Smooth muscle cell (in vitro differentiated cells): ENCODE measurements at regions not wholly inside any gene's neighbourhood (a gene's known extent, or its start where the extent isn't known, plus 50 kb on each side); places are given as distances from the start of the nearest gene placed in this dataset.

Experiments
- DNase-seq: peaks from one replicate; lab custom pipeline; 2025; ENCODE audit not compliant: unreplicated experiment; lab: John Stamatoyannopoulos, UW
- H2AFZ ChIP-seq: fragments of 200-600 bp; sonication (generic); 2 replicates; pipeline ENCODE4 v1.6.0; 2016; ENCODE audit warnings: antibody characterized with exemption, low read depth, mild to moderate bottlenecking
- H3F3A ChIP-seq: fragments of 200-600 bp; sonication (generic); 2 replicates; pipeline ENCODE4 v1.6.0; 2017; ENCODE audit warnings: antibody characterized with exemption, low read depth
- H3K27ac ChIP-seq: fragments of 200-600 bp; sonication (generic); 2 replicates; pipeline ENCODE4 v1.5.1; 2016; ENCODE audit warnings: low read depth, mild to moderate bottlenecking
- H3K27me3 ChIP-seq: fragments of 200-600 bp; sonication (generic); 2 replicates; pipeline ENCODE4 v1.6.1; 2016; ENCODE audit warnings: low read depth, mild to moderate bottlenecking
- H3K36me3 ChIP-seq: fragments of 200-600 bp; sonication (generic); 2 replicates; pipeline ENCODE4 v1.5.1; 2016; ENCODE audit warnings: low read depth
- H3K4me1 ChIP-seq: fragments of 200-600 bp; sonication (generic); 2 replicates; pipeline ENCODE4 v1.5.1; 2016; ENCODE audit warnings: low read depth
- H3K4me2 ChIP-seq: fragments of 200-600 bp; sonication (generic); 2 replicates; pipeline ENCODE4 v1.6.0; 2016; ENCODE audit warnings: mild to moderate bottlenecking
- H3K4me3 ChIP-seq: fragments of 200-600 bp; sonication (generic); 2 replicates; pipeline ENCODE4 v1.5.1; 2016; ENCODE audit warnings: mild to moderate bottlenecking
- H3K79me2 ChIP-seq: fragments of 200-600 bp; sonication (generic); 2 replicates; pipeline ENCODE4 v1.6.0; 2016; ENCODE audit warnings: low read depth, mild to moderate bottlenecking
- H3K9ac ChIP-seq: fragments of 200-600 bp; sonication (generic); 2 replicates; pipeline ENCODE4 v1.6.0; 2016; ENCODE audit warnings: low read depth
- H3K9me3 ChIP-seq: fragments of 200-600 bp; sonication (generic); replicated peaks from 2 replicates; pipeline ENCODE4 v1.5.1; 2016; ENCODE audit warnings: low read depth
- H4K20me1 ChIP-seq: fragments of 200-600 bp; sonication (generic); 2 replicates; pipeline ENCODE4 v1.6.0; 2016; ENCODE audit warnings: low read depth
- WGBS: methylation state at CpG from one replicate; pipeline ENCODE4 v1.1.7; 2016; ENCODE audit warnings: low lambda C conversion rate; 5-methylcytosine and 5-hydroxymethylcytosine counted together
- TF ChIP-seq, protein P1 (sequence below): fragments of 200-600 bp; sonication (generic); IDR thresholded peaks from 2 replicates; pipeline ENCODE4 v1.5.1; 2017; ENCODE audit warnings: borderline replicate concordance, mild to moderate bottlenecking, antibody characterized with exemption; ENCODE audit not compliant: insufficient read depth, poor library complexity, severe bottlenecking

GRCh38 chr2:16476866-16477265 is 188.8 kb downstream of the CYRIA start:
- no peak for DNase-seq
- WGBS, result 30% methylated on average over 2 of the region's 2 CpGs
- Histone ChIP-seq H3F3A (no peaks in the 10 kb centered on the region), H3K9me3 (no peaks in the 10 kb centered on the region), H3K27me3 (peaks cover 9% of the 10 kb centered on the region), H3K4me3 (no peak overlapping the region), H3K4me2 (no peak overlapping the region), H2AFZ (no peak overlapping the region), H3K27ac (no peak overlapping the region), H3K9ac (no peak overlapping the region), H3K4me1 (no peaks in the 10 kb centered on the region), H3K79me2 (no peaks in the 10 kb centered on the region), H4K20me1 (no peaks in the 10 kb centered on the region), H3K36me3 (no peaks in the 10 kb centered on the region)
- TF ChIP-seq, protein P1, sequence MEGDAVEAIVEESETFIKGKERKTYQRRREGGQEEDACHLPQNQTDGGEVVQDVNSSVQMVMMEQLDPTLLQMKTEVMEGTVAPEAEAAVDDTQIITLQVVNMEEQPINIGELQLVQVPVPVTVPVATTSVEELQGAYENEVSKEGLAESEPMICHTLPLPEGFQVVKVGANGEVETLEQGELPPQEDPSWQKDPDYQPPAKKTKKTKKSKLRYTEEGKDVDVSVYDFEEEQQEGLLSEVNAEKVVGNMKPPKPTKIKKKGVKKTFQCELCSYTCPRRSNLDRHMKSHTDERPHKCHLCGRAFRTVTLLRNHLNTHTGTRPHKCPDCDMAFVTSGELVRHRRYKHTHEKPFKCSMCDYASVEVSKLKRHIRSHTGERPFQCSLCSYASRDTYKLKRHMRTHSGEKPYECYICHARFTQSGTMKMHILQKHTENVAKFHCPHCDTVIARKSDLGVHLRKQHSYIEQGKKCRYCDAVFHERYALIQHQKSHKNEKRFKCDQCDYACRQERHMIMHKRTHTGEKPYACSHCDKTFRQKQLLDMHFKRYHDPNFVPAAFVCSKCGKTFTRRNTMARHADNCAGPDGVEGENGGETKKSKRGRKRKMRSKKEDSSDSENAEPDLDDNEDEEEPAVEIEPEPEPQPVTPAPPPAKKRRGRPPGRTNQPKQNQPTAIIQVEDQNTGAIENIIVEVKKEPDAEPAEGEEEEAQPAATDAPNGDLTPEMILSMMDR, result no peak

DNA sequence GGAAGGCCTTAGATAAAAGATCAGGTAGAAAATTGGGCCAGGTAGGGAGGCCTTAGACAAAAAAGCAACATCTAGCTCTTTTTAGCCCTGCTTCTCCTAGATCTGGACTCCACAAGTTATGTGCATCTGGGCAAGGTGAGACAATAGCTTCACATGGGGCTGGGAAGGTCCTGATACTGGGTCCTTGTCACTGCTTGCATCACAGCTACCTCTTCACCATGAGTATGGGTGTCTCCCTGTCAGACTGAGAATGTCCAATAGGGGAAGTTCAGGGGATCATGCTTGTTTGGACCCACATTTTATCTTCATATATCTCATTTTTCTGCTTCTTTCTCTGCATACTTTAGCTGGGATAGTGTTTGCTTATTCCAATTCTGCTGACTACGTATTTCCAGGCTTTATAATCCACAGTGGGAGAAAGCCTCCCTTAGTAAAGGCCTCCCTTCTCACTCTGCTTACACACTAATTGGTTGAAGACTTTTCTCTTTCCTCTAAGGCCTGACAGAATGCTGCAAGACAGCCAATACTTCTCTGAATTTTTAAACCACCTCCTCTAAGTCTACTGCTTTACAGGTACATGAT is 189.6 kb downstream of the CYRIA start:
- Histone ChIP-seq H4K20me1 (no peaks in the 10 kb centered on the region), H3K27me3 (peaks cover 14% of the 10 kb centered on the region), H3K4me3 (no peak overlapping the region), H3K9me3 (no peaks in the 10 kb centered on the region), H3K9ac (no peak overlapping the region), H3K79me2 (no peaks in the 10 kb centered on the region), H3K27ac (peak overlapping the region; percentile 5), H3K36me3 (no peaks in the 10 kb centered on the region), H3K4me1 (no peaks in the 10 kb centered on the region), H3F3A (no peaks in the 10 kb centered on the region), H3K4me2 (peak overlapping the region; percentile 6), H2AFZ (no peak overlapping the region)
- 89% methylated on average over 1 of the region's 1 CpG for WGBS
- TF ChIP-seq, protein P1, result no peak
- DNase-seq, result no peak

- Histone ChIP-seq H3K9ac (no peak overlapping the region), H3K27me3 (peaks cover 14% of the 10 kb centered on the region), H4K20me1 (no peaks in the 10 kb centered on the region), H3K79me2 (no peaks in the 10 kb centered on the region), H3K4me1 (no peaks in the 10 kb centered on the region), H2AFZ (no peak overlapping the region), H3K27ac (peak overlapping the region; percentile 5), H3K36me3 (no peaks in the 10 kb centered on the region), H3K9me3 (no peaks in the 10 kb centered on the region), H3K4me2 (peak overlapping the region; percentile 6), H3F3A (no peaks in the 10 kb centered on the region), H3K4me3 (no peak overlapping the region)
- TF ChIP-seq, protein P1, result no peak
- DNase-seq, result no peak
- WGBS, result 75% methylated on average over 4 of the region's 4 CpGs
Observed at GRCh38 chr2:16475586-16475985, 190.0 kb downstream of the CYRIA start.

- H2AFZ ChIP-seq, result no peak overlapping the region
- no peak overlapping the region for H3K9ac ChIP-seq
- TF ChIP-seq, protein P1, result no peak
- no peaks in the 10 kb centered on the region for H4K20me1 ChIP-seq
- H3K4me3 ChIP-seq, result no peak overlapping the region
- no peaks in the 10 kb centered on the region for H3K79me2 ChIP-seq
- H3F3A ChIP-seq, result no peaks in the 10 kb centered on the region
- no peak overlapping the region for H3K4me2 ChIP-seq
- peaks cover 14% of the 10 kb centered on the region for H3K27me3 ChIP-seq
- WGBS, result 97% methylated on average over 1 of the region's 1 CpG
- no peak for DNase-seq
- H3K36me3 ChIP-seq, result no peaks in the 10 kb centered on the region
- no peaks in the 10 kb centered on the region for H3K4me1 ChIP-seq
- no peak overlapping the region for H3K27ac ChIP-seq
- H3K9me3 ChIP-seq, result no peaks in the 10 kb centered on the region
Observed at GRCh38 chr2:16473575-16473974, 192.1 kb downstream of the CYRIA start.
